Body of pancreas (tissue), 4 donors: ENCODE measurements at regions not wholly inside any gene's neighbourhood (a gene's known extent, or its start where the extent isn't known, plus 50 kb on each side); places are given as distances from the start of the nearest gene placed in this dataset.

Experiments used
- POLR2A ChIP-seq, 3 donors: fragments of 450-650 bp; IDR thresholded peaks; one replicate each; pipeline ENCODE4 v1.6.1; 2016; ENCODE audit warnings: antibody characterized with exemption in 3 of 3, mild to moderate bottlenecking in 2 of 3
- TF ChIP-seq, protein P1 (sequence below), 7 experiments: fragments of 450-650 bp in 4 of 7; fragments of 200-600 bp in 3 of 7; sonication (generic) in 3 of 7; IDR thresholded peaks; one replicate each; pipeline ENCODE4 v1.5.1; 2016 to 2019; ENCODE audit warnings: antibody characterized with exemption in 7 of 7

GRCh38 chr10:80708808-80709207, 171.1 kb downstream of the SH2D4B start:
- TF ChIP-seq, protein P1, sequence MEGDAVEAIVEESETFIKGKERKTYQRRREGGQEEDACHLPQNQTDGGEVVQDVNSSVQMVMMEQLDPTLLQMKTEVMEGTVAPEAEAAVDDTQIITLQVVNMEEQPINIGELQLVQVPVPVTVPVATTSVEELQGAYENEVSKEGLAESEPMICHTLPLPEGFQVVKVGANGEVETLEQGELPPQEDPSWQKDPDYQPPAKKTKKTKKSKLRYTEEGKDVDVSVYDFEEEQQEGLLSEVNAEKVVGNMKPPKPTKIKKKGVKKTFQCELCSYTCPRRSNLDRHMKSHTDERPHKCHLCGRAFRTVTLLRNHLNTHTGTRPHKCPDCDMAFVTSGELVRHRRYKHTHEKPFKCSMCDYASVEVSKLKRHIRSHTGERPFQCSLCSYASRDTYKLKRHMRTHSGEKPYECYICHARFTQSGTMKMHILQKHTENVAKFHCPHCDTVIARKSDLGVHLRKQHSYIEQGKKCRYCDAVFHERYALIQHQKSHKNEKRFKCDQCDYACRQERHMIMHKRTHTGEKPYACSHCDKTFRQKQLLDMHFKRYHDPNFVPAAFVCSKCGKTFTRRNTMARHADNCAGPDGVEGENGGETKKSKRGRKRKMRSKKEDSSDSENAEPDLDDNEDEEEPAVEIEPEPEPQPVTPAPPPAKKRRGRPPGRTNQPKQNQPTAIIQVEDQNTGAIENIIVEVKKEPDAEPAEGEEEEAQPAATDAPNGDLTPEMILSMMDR (IDR thresholded peaks at IDR 0.05), result no peak
- TF ChIP-seq POLR2A (IDR thresholded peaks at IDR 0.05), result no peak
